NCI-H1105 (cell line): ENCODE measurements at regions not wholly inside any gene's neighbourhood (a gene's known extent, or its start where the extent isn't known, plus 50 kb on each side); places are given as distances from the start of the nearest gene placed in this dataset.

Experiments used
- DNase-seq: peaks from one replicate; lab custom pipeline; 2025; lab: John Stamatoyannopoulos, UW

DNA sequence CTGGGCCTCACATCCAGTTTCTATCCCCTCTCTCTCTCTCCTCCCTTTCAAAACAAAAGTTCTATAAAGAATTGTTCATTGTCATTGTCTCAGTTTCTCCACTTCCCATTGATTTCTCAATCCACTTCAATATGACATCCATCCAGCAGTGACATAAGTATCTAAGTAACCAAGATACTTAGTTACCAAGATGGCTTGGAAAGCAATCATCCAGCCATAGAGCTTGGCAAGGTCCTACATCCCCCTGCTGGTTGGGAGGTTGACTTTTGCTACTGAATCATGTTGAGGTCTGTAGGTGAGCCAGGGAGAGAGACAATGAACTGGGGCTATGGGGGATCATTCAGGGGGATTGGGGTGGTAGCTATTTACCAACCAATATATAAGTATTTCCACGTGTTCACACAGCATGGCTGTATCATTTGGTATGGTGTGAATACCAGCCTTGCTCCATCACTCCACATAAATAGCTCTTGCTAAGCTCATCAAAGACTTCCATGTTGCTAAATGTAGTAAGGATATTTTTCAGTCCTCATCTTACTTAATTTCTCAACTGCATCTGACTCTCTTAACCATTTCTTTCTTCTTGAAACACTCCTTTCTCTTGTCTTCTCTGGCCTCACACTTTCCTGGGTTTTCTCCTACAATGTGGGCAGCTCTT is 58.8 kb upstream of the NTRK3 start:
- DNase-seq = no peak

DNA sequence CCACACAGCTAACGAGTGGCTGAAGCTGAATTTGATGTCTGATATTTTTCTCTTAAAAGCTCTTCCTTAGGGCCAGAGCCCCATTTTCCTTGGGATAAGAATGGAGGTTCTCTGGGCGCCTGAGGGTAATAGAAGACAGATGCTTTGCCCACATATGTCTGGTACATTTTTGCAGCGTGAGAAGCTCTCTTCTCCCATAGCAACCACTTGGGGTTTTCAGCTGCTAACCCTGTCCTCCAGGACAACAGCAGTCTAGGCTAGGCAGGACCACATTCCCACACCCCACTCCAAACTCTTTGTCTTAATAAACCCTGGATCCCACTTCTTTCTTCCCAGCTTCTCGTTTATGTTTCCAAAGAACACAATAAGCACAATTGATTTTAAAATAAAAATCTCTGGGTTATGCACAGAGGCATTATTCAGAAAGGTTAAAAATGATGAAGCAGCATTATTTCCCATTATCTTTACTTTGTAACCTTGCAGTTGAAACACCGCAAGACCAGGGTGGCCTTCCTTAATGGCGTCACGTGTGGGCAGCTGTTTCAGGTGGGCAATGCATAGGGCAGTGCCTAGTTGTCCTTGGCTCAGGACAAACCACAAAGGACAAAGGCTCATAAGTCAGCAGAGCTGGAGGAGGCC is 56.5 kb upstream of the NTRK3 start:
- no peak for DNase-seq

DNA sequence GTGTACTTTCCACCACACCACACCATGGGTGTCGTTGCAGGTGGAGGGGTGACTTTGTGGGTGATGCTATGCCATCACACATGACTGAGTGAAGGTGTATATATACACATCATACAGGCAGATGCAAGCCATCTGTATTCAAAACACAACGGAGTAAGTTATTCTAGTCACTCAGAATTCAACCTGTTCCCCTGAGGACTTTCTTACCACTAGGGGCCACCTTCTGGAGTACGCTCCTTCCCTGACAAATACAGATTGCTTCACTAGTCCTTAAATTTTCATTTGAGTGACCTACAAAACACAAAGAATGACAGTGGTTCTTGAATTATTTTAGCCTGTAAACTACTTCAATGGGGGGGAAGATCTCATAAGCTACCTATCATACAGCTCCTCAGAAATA is 52.8 kb upstream of the NTRK3 start:
- DNase-seq = no peak

DNA sequence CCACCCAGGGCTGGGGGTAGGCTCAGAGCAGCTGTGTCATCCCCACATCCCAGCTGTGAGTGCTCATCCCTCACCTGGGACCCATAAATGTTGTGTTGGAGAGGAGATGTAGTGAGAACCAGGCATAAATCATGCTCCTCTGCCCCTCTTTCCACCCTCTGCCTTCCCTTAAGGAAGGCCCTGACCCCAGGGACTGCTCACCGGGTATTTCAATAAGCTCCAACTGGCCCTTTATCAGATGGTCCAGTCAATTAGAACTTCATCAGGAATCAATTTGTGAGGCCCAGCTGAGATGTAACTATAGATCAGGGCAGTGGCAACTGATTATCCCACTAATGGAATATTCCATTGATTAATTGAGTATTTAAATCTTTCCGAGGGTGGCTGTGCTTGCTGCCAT is 50.8 kb upstream of the NTRK3 start:
- no peak for DNase-seq
